Activated CD4-positive, CD25-positive, alpha-beta regulatory T cell treated with anti-CD3 and anti-CD28 coated beads, Interleukin-2, amount 50 U/mL, for 24 hours (primary cell): ENCODE measurements at regions not wholly inside any gene's neighbourhood (a gene's known extent, or its start where the extent isn't known, plus 50 kb on each side); places are given as distances from the start of the nearest gene placed in this dataset.
"Not testable (repeated sequence)": the region's sequence is repeated elsewhere in the genome, so short reads cannot be mapped to it uniquely, and the experiment has no call there.

ENCODE experiments used
- ATAC-seq, 2 donors: fragments of 150-1000 bp; cut with Tn5 transposase; one replicate each; pipeline ENCODE4 v1.10.0; 2021; ENCODE audit warnings: mild to moderate bottlenecking in 1 of 2, moderate library complexity in 1 of 2

- ATAC-seq, result no peak
Measured at GRCh38 chrX:109880629-109881028, 122.3 kb upstream of the TMEM164 start.

GRCh38 chrX:109886122-109886761, 116.7 kb upstream of the TMEM164 start:
- ATAC-seq, result no peak

GRCh38 chrX:109889289-109890006, 113.5 kb upstream of the TMEM164 start:
- ATAC-seq, result no peak

DNA sequence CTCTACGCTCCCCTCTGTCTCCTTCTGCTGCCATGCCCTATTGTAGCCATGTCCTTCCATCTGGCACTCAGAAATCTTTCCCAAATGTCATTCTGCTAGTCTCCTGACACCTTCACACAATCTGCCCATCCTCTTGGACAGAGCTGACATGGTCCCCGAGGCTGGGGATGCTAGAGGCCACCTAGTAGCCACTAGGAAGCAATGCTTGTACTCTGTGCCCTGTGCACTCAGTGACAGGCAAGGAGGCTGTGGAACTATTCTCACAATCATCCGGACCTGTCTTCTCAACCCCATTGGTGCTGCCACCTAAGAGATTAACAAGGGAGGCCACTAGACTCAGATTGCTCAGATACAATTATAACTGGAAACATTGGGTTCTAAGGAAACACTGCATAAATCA, 112.6 kb upstream of the TMEM164 start:
- no peak for ATAC-seq

DNA sequence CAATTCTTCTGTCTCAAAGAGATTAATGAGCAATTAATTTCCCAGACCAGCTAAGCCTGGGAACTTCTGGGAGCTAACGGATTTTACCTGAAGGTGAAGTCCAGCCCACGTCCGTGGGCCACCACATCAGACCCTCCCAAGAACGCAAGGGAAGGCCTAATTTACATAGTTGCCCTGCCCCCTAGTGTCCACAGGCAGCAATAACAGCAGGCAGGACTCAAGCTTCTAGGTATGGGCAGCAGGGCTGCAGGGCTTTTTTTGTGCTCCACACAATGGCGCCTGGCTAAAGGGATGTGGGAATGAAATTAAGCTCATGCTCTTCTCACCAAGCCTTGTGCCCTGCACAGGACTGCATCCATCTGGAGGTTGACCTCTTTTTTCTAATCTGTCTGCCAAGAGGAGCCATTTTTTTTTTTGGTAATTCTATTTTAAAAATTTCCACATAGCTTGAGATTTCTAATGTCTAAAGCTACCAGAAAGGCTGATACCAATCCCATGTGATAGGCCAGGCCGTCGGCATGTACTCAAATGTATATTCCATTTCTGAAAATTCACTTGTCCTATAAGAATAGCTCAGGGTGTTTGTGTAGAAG, 111.9 kb upstream of the TMEM164 start:
- peak in 1 of 2 donors; percentile 32 for ATAC-seq

- not testable (repeated sequence) for ATAC-seq
Measured at GRCh38 chrX:109896024-109896423, 106.9 kb upstream of the TMEM164 start.

DNA sequence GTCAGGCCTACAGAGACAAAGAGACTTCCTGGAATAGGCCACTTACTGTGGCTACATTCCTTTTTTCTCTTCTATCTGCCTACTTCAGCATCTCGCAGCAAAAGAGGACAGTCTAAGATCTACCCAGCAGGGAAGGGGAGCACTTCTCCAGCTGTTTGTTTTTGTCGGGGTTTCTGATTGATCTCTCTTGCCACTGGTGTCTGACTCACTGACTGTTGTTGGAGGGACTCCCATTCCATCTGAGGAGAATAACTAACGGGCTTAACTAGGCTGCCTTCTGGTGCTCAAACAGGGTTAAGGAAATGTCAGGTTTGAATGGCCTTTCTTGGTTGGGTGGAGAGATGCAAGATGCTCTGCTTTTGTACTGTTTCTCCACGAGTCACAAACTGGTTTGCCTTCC, 100.2 kb upstream of the TMEM164 start:
- ATAC-seq, result no peak

DNA sequence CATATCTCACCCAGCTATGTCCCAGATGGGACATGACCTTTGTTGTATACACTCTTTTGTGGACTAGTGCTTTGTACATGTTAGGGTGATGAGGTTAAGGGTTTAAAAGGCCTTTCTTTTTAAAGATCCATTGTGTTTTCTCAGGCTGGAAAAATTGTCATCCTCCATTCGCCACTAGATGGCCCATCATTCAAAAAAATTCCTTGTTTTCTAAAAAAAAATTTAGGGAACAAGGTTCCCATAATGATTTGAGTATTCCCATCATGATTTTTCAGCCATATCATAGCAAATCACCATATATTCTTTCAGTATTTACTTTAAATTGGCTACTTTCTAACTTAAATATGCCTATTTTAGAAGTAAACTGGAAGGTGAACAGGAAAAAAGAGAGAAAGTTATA, 91.9 kb upstream of the TMEM164 start:
- no peak for ATAC-seq

GRCh38 chrX:109912993-109913392, 89.9 kb upstream of the TMEM164 start:
- ATAC-seq, result not testable (repeated sequence)

DNA sequence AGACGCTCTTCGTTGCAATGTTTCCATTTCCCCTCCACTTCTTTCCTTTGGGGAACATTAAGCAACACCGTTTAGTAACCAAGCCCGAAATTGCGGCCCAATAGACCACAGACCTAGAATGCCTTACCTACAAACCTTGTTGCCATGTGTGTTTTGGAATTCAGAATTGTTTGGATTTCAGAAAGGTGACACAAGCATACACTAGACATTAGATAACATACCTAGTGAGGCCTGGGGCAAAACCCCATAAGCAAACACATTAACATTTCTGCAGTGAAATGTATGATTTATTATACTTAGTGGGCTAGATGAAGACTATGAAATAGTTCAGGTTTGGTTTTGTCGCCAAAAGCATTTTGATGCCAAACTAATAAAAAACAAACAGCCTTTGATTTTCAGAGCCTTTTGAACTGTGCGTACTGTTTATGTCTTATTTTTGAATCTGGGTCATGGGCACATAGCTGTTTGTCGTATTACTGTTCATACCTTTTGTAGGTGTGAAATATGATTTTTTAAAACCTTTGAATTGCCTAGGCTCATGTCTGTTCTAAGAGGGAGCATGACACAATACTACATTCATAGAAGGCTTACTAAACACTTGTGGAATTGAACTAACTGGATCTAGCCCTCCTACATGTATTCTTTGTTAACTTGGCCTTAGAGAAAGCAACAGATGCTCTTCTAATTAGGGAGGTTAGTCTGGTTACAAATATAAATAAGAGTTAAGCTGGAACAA, 88.6 kb upstream of the TMEM164 start:
- no peak for ATAC-seq

DNA sequence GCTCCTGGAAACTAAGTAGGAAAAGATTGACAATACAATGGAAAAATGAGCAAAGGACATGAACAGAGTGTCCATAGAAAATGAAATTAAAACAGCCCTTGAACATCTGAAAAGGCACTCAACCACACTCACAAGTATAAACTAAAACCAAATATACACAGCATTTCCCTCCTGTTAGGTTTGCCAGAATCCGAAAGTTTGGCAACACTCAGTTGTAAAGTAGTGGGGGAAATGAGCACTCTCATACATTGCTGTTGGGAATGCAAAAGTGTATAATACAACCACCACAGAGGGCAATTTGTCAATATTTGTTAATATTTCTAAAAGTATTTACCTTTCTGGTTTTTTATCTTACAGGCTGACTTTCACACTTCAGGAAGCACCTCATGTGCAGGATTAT, 84.2 kb upstream of the TMEM164 start:
- ATAC-seq, result no peak

- no peak for ATAC-seq
Measured at GRCh38 chrX:109920325-109920724, 82.6 kb upstream of the TMEM164 start.

GRCh38 chrX:109920868-109921267, 82.0 kb upstream of the TMEM164 start:
- no peak for ATAC-seq

DNA sequence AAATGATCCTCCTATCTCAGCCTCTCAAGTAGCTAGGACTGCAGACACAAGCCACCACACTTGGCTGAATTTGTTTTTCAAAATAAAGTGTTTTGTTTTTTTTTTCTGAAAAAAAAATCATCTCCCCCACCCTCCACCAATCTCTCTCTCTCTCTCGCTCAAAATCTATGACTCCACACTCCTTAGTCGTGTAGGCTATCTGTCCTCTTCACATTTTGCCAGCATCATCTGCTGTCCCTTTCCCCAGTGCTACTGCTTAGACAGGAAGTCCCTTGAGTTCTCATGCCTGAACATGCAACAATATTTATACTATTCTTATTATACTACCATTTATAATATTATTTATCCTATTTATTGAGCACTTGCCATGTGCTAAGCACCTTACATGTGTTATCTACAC, 80.7 kb upstream of the TMEM164 start:
- ATAC-seq, result no peak

DNA sequence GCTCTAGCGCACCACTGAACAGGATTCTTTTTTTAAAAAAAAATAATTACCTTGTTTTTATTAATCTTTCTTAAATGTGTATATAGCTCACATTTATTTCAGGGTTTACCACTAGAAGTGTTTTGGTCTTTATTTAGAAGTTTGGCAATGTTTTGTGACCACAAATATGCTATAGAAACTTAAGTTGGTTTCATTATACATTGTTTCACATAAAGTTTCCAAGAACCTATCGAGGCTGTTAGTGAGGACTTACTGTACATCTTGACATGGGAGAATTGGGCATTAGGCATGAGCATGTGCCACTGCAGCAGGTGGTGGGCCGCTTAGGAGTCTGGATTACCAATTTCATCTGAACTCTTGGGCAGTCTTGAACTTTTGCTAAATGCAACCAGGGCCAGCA, 77.9 kb upstream of the TMEM164 start:
- ATAC-seq, result not testable (repeated sequence)

DNA sequence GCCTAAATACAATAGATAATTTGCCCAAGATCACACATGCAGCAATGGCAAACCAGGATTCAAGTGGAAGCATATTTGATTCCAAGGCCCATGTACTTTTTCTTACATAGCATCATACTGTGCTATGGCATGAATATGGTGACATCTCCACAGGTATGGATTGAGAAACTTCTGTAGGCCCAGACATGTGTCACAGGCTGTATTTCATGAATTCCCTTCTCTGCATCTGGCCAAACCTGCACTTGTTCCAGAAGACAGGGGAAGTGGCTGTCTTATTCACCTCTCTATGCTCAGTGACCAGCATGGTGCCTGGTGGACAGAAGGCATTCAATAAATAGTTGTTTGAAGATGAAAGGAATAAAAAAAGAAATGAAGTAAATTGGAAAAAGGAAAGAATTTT, 77.3 kb upstream of the TMEM164 start:
- no peak for ATAC-seq

- ATAC-seq, result no peak
Measured at GRCh38 chrX:109926118-109926517, 76.8 kb upstream of the TMEM164 start.

GRCh38 chrX:109926743-109927662, 75.9 kb upstream of the TMEM164 start:
- ATAC-seq, result no peak

DNA sequence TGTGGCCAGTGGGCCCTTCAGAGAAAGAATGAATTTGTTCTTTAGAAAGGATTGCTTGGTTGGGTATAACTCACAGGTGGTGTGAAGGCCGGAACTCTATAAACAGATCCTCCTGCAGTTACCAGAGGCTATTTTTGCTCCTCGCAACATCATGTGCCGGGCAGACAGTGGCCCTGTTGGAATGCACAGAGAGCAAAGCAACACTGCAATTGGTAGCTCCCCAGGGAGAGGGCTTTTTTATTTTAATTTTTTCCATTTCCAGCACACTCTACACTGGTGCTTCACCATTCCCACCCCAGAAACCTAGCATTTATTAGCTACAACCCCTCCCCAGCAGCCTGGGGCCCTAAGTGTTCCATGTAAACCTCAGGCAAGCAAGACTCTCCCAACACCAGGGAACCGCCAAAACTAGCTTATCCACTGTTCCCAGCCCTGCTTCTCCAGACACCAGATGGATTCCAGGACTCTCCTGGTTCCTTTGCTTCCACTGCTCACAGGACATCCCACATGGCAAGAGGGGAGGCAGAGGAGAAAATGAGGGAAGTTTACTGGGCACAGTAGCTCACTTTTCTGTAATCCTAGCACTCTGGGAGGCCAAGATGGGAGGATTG, 75.1 kb upstream of the TMEM164 start:
- ATAC-seq, result no peak

GRCh38 chrX:109928596-109929335, 74.1 kb upstream of the TMEM164 start:
- ATAC-seq, result no peak

DNA sequence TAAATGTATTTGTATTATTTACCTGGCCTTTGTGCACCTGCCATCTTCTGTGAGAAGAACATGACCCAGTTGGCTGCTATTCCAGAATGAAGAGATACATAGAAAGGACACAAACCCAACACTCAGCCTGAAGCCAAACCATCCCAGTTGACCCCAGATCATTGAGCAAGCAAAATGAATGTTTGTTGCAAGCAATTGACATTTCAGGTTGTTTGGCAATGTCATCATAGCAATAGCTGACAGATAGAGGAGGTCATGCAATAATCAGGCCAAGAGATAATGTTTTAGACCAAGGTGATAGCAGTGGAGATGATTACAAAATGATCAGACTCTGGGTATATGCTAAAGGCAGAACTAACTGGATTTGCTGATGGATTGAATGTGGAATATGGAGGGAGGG, 71.2 kb upstream of the TMEM164 start:
- no peak for ATAC-seq
